ENCODE measurements at regions not wholly inside any gene's neighbourhood (a gene's known extent, or its start where the extent isn't known, plus 50 kb on each side); places are given as distances from the start of the nearest gene placed in this dataset.

DNA sequence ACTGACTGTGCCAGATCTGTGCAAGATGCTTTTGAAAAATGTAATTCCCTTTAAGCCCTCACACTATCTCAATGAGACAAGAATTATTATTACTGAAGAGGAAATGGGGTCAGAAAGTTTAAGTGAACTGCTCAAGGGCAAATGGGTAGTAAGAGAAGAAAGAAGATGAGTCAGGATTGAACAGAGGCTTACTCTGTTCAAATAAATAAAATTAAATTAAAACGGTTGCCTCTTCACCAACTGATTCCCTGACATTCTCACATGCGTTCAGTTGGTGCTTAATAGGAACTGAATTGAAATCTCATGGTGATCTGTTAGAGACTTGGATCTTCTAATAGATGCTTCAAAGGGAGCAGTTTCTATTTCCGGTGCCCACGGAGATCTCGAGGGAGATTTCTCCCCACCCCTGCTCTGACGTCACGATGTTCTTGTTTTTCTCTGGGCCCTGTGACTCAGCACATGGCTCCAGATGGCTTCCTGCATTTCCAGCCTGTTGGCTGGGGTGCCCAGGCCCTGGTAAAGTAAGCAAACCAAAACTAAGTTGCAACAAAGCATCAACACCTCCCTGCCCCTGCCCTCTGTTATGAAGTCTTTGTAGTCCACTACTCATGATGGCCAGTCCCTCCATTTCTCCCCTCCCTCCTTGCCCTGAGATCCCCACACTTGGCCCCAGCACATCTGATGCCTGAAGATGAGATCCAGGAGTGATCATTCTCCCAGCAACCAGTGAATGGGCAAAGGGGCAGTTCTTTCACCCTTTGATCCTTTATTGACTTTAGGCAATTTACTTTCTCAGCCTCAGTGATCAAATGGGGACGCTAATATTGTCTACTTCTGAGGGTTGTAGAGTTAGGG, 106.1 kb upstream of the CPEB4 start (continued):
- no peak for TF ChIP-seq ZFP1 (CRISPR knock-in tag; IDR thresholded peaks at IDR 0.05)
- 0 out of 2 replicates have a peak, but pooled peaks have one; percentile 3 for TF ChIP-seq FOXA1 (IDR thresholded peaks at IDR 0.05; ENCODE audit: borderline replicate concordance)
- TF ChIP-seq, protein P1, sequence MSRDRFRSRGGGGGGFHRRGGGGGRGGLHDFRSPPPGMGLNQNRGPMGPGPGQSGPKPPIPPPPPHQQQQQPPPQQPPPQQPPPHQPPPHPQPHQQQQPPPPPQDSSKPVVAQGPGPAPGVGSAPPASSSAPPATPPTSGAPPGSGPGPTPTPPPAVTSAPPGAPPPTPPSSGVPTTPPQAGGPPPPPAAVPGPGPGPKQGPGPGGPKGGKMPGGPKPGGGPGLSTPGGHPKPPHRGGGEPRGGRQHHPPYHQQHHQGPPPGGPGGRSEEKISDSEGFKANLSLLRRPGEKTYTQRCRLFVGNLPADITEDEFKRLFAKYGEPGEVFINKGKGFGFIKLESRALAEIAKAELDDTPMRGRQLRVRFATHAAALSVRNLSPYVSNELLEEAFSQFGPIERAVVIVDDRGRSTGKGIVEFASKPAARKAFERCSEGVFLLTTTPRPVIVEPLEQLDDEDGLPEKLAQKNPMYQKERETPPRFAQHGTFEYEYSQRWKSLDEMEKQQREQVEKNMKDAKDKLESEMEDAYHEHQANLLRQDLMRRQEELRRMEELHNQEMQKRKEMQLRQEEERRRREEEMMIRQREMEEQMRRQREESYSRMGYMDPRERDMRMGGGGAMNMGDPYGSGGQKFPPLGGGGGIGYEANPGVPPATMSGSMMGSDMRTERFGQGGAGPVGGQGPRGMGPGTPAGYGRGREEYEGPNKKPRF (IDR thresholded peaks at IDR 0.05; ENCODE audit: low read depth, low read length), result no peak
- TF ChIP-seq PML (IDR thresholded peaks at IDR 0.05; ENCODE audit: low read length), result no peak
- TF ChIP-seq ZKSCAN8 (CRISPR knock-in tag; IDR thresholded peaks at IDR 0.05), result peak; percentile 85
- no peak for TF ChIP-seq CCAR2 (IDR thresholded peaks at IDR 0.05; ENCODE audit: low read depth, low read length)
- peak; percentile 59 for TF ChIP-seq ZNF134 (CRISPR knock-in tag; conservative IDR thresholded peaks at IDR 0.05)
- no peak for TF ChIP-seq ZC3H4 (CRISPR knock-in tag; IDR thresholded peaks at IDR 0.05; ENCODE audit: borderline replicate concordance)
- TF ChIP-seq ZNF174 (CRISPR knock-in tag; IDR thresholded peaks at IDR 0.05), result no peak
- peak; percentile 83 for TF ChIP-seq MEF2D (tag; conservative IDR thresholded peaks at IDR 0.05; ENCODE audit: low read depth)
- TF ChIP-seq C11orf30 (IDR thresholded peaks at IDR 0.05; ENCODE audit: low read depth), result peak; percentile 85
- no peak for TF ChIP-seq ZNF232 (CRISPR knock-in tag; IDR thresholded peaks at IDR 0.05)
- no peak for TF ChIP-seq CBX8 (IDR thresholded peaks at IDR 0.05; ENCODE audit: borderline replicate concordance, extremely low read depth, low read depth, low read length, poor library complexity, severe bottlenecking)
- no peak for TF ChIP-seq FOXK1 (CRISPR knock-in tag; IDR thresholded peaks at IDR 0.05; ENCODE audit: borderline replicate concordance)
- TF ChIP-seq ZNF133 (CRISPR knock-in tag; IDR thresholded peaks at IDR 0.05), result no peak
- TF ChIP-seq, protein P2, sequence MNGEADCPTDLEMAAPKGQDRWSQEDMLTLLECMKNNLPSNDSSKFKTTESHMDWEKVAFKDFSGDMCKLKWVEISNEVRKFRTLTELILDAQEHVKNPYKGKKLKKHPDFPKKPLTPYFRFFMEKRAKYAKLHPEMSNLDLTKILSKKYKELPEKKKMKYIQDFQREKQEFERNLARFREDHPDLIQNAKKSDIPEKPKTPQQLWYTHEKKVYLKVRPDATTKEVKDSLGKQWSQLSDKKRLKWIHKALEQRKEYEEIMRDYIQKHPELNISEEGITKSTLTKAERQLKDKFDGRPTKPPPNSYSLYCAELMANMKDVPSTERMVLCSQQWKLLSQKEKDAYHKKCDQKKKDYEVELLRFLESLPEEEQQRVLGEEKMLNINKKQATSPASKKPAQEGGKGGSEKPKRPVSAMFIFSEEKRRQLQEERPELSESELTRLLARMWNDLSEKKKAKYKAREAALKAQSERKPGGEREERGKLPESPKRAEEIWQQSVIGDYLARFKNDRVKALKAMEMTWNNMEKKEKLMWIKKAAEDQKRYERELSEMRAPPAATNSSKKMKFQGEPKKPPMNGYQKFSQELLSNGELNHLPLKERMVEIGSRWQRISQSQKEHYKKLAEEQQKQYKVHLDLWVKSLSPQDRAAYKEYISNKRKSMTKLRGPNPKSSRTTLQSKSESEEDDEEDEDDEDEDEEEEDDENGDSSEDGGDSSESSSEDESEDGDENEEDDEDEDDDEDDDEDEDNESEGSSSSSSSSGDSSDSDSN (IDR thresholded peaks at IDR 0.05; ENCODE audit: borderline replicate concordance in 1 of 2, low read depth in 2 of 2, low read length in 2 of 2), result no peak
- TF ChIP-seq BACH1 (tag; IDR thresholded peaks at IDR 0.05), result no peak; the same call in none of the 2 replicates
- no peak for TF ChIP-seq RBM14 (IDR thresholded peaks at IDR 0.05; ENCODE audit: borderline replicate concordance, insufficient read depth, low read depth, low read length)
- TF ChIP-seq, protein P3, sequence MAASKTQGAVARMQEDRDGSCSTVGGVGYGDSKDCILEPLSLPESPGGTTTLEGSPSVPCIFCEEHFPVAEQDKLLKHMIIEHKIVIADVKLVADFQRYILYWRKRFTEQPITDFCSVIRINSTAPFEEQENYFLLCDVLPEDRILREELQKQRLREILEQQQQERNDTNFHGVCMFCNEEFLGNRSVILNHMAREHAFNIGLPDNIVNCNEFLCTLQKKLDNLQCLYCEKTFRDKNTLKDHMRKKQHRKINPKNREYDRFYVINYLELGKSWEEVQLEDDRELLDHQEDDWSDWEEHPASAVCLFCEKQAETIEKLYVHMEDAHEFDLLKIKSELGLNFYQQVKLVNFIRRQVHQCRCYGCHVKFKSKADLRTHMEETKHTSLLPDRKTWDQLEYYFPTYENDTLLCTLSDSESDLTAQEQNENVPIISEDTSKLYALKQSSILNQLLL (CRISPR knock-in tag; IDR thresholded peaks at IDR 0.05; ENCODE audit: borderline replicate concordance), result no peak
- TF ChIP-seq NEUROD1 (IDR thresholded peaks at IDR 0.05; ENCODE audit: borderline replicate concordance, low read depth, low read length, partially characterized antibody), result no peak

Data from K562 (cell line).